ENCODE measurements at regions not wholly inside any gene's neighbourhood (a gene's known extent, or its start where the extent isn't known, plus 50 kb on each side); places are given as distances from the start of the nearest gene placed in this dataset.

- TF ChIP-seq STAT5B (CRISPR knock-in tag; IDR thresholded peaks at IDR 0.05) (no peak), EGR1 (conservative IDR thresholded peaks at IDR 0.05) (no peak), CTCF (IDR thresholded peaks at IDR 0.05 in 2 of 3, conservative IDR thresholded peaks at IDR 0.05 in 1 of 3; ENCODE audit: insufficient read depth in 2 of 3, low read depth in 1 of 3, low read length in 3 of 3) (no peak), ZNF384 (IDR thresholded peaks at IDR 0.05; ENCODE audit: low read depth, low read length) (no peak)
These were observed 190.2 kb upstream of the DPH6 start for GRCh38 chr15:35736150-35736549.
